Esophagus muscularis mucosa (tissue), 3 donors: ENCODE measurements at regions not wholly inside any gene's neighbourhood (a gene's known extent, or its start where the extent isn't known, plus 50 kb on each side); places are given as distances from the start of the nearest gene placed in this dataset.

Experiments used
- CTCF ChIP-seq, 3 experiments: fragments of 200-600 bp in 2 of 3; fragments of 450-650 bp in 1 of 3; sonication (generic) in 2 of 3; IDR thresholded peaks; one replicate each; pipeline ENCODE4 v1.5.1; 2017 to 2019; ENCODE audit warnings: antibody characterized with exemption in 3 of 3, mild to moderate bottlenecking in 2 of 3, moderate library complexity in 1 of 3
- POLR2A ChIP-seq: fragments of 450-650 bp; IDR thresholded peaks from one replicate; pipeline ENCODE4 v1.6.1; 2017; ENCODE audit warnings: antibody characterized with exemption, moderate library complexity, mild to moderate bottlenecking, low read depth

- TF ChIP-seq POLR2A (no peak), CTCF (IDR thresholded peaks at IDR 0.05) (no peak)
Observed at GRCh38 chr12:76143343-76144244, 59.1 kb upstream of the NAP1L1 start.
